KMS-11 (cell line): ENCODE measurements at regions not wholly inside any gene's neighbourhood (a gene's known extent, or its start where the extent isn't known, plus 50 kb on each side); places are given as distances from the start of the nearest gene placed in this dataset.

ENCODE experiments used
- H2AFZ ChIP-seq: fragments of 200-600 bp; sonication (generic); 2 replicates; pipeline ENCODE4 v1.6.1; 2016; ENCODE audit warnings: antibody characterized with exemption, mixed run types, low read depth
- H3K27ac ChIP-seq: fragments of 200-600 bp; sonication (generic); 2 replicates; pipeline ENCODE4 v1.6.1; 2016; ENCODE audit warnings: mild to moderate bottlenecking, mixed run types
- H3K27me3 ChIP-seq: fragments of 200-600 bp; sonication (generic); 2 replicates; pipeline ENCODE4 v1.6.1; 2017; ENCODE audit warnings: mild to moderate bottlenecking, low read depth, mixed run types, moderate library complexity; ENCODE audit not compliant: insufficient read depth
- H3K36me3 ChIP-seq: fragments of 200-600 bp; sonication (generic); 2 replicates; pipeline ENCODE4 v1.6.1; 2017; ENCODE audit warnings: mild to moderate bottlenecking, mixed run types; ENCODE audit not compliant: insufficient read depth
- H3K4me1 ChIP-seq: fragments of 200-600 bp; sonication (generic); 2 replicates; pipeline ENCODE4 v1.6.1; 2016; ENCODE audit warnings: mild to moderate bottlenecking, low read depth, mixed run types; ENCODE audit not compliant: poor library complexity, severe bottlenecking
- H3K4me2 ChIP-seq: fragments of 200-600 bp; sonication (generic); 2 replicates; pipeline ENCODE4 v1.7.0; 2016; ENCODE audit warnings: mild to moderate bottlenecking, mixed run types
- H3K4me3 ChIP-seq: fragments of 200-600 bp; sonication (generic); IDR thresholded peaks from 2 replicates; pipeline ENCODE4 v1.6.1; 2017; ENCODE audit warnings: low read depth, low read length, mixed read lengths; ENCODE audit not compliant: insufficient read depth
- H3K79me2 ChIP-seq: fragments of 200-600 bp; sonication (generic); 2 replicates; pipeline ENCODE4 v1.6.1; 2016; ENCODE audit warnings: low read depth, mixed run types; ENCODE audit not compliant: insufficient read depth
- H3K9ac ChIP-seq: fragments of 200-600 bp; sonication (generic); 2 replicates; pipeline ENCODE4 v1.6.1; 2016; ENCODE audit warnings: mild to moderate bottlenecking, mixed run types
- H4K20me1 ChIP-seq: fragments of 200-600 bp; sonication (generic); 2 replicates; pipeline ENCODE4 v1.6.1; 2016; ENCODE audit warnings: mild to moderate bottlenecking, mixed run types; ENCODE audit not compliant: insufficient read depth
- CTCF ChIP-seq: fragments of 200-600 bp; sonication (generic); conservative IDR thresholded peaks from 2 replicates; pipeline ENCODE4 v1.6.1; 2017; ENCODE audit warnings: low read depth, mild to moderate bottlenecking, antibody characterized with exemption, low read length, moderate library complexity, mixed read lengths

GRCh38 chr12:127936463-127936862 is 330.5 kb upstream of the TMEM132C start:
- no peaks in the 10 kb centered on the region for H3K4me1 ChIP-seq

GRCh38 chr12:127941332-127941731 is 325.6 kb upstream of the TMEM132C start:
- Histone ChIP-seq H3K36me3 (no peaks in the 10 kb centered on the region), H3K4me3 (no peak overlapping the region), H3K9ac (no peak overlapping the region), H3K27me3 (no peaks in the 10 kb centered on the region), H3K79me2 (no peaks in the 10 kb centered on the region), H3K4me2 (no peak overlapping the region), H3K4me1 (no peaks in the 10 kb centered on the region), H4K20me1 (no peaks in the 10 kb centered on the region), H3K27ac (no peak overlapping the region), H2AFZ (no peak overlapping the region)
- no peak for TF ChIP-seq CTCF

More at GRCh38 chr12:127936463-127936862, 330.5 kb upstream of the TMEM132C start:
- no peak overlapping the region for H3K4me3 ChIP-seq
- H3K9ac ChIP-seq: no peak overlapping the region
- no peaks in the 10 kb centered on the region for H4K20me1 ChIP-seq
- no peak for TF ChIP-seq CTCF
- no peaks in the 10 kb centered on the region for H3K79me2 ChIP-seq
- no peaks in the 10 kb centered on the region for H3K36me3 ChIP-seq
- H2AFZ ChIP-seq: no peak overlapping the region
- no peak overlapping the region for H3K27ac ChIP-seq
- H3K27me3 ChIP-seq: no peaks in the 10 kb centered on the region
- no peak overlapping the region for H3K4me2 ChIP-seq

GRCh38 chr12:127942981-127943380 is 324.0 kb upstream of the TMEM132C start:
- Histone ChIP-seq H3K9ac (no peak overlapping the region), H3K4me1 (no peaks in the 10 kb centered on the region), H3K79me2 (no peaks in the 10 kb centered on the region), H3K27ac (no peak overlapping the region), H2AFZ (no peak overlapping the region), H4K20me1 (no peaks in the 10 kb centered on the region), H3K27me3 (no peaks in the 10 kb centered on the region), H3K4me3 (no peak overlapping the region), H3K36me3 (no peaks in the 10 kb centered on the region), H3K4me2 (no peak overlapping the region)
- no peak for TF ChIP-seq CTCF

GRCh38 chr12:127943481-127944210 is 323.3 kb upstream of the TMEM132C start:
- no peaks in the 10 kb centered on the region for H3K4me1 ChIP-seq
- H3K27me3 ChIP-seq: no peaks in the 10 kb centered on the region
- no peak for TF ChIP-seq CTCF
- no peak overlapping the region for H3K4me2 ChIP-seq
- H3K9ac ChIP-seq: no peak overlapping the region
- no peaks in the 10 kb centered on the region for H3K36me3 ChIP-seq
- H2AFZ ChIP-seq: no peak overlapping the region
- no peaks in the 10 kb centered on the region for H3K79me2 ChIP-seq
- no peak overlapping the region for H3K4me3 ChIP-seq
- no peak overlapping the region for H3K27ac ChIP-seq
- no peaks in the 10 kb centered on the region for H4K20me1 ChIP-seq
